GM18858 (cell line): ENCODE measurements at regions not wholly inside any gene's neighbourhood (a gene's known extent, or its start where the extent isn't known, plus 50 kb on each side); places are given as distances from the start of the nearest gene placed in this dataset.
A peak's percentile ranks its signal among the peaks of the same experiment; 100 is the strongest.

Experiments
- ATAC-seq: cut with Tn5 transposase; IDR thresholded peaks from one replicate; pipeline ENCODE4 v1.9.1; 2021; ENCODE audit not compliant: unreplicated experiment

DNA sequence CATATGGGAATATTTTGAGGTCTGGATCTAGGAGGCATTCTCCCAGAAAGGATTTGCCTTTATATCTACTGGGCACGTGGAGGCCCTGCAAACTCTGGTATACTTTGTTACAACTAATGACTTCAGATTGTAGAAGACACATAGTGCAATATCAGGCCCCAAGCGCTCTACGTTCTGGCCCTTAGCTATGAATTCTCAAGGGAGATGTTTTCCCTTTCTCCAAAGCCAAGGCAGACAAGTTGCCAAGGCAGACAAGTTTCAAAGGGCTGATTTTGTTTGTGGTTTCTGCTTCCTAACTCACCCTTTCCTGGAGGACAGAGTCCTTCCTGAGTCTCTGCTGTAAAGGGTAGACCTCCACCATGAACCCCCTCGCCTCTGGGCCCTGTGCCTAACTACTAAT, 99.4 kb upstream of the CTTNBP2 start:
- ATAC-seq: no peak

DNA sequence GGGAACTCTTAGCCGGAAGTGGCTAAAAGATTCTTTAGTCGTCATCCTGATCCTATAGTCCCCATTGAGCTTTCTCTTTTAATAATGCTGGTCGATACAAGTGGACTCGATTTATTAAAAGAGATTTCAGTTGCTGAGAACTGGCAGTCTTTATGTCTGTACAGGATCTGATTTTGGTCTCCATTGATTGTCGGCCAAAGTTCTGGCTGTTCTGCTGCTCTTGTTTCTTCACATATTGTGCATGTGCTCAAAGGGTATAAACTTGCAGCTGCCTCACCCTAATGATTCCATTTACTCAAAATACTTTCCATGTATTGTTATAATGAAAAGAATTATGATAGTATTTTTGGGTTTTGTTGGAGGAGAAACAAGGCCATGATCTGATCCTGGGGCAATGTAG, 100.7 kb upstream of the CTTNBP2 start:
- no peak for ATAC-seq

DNA sequence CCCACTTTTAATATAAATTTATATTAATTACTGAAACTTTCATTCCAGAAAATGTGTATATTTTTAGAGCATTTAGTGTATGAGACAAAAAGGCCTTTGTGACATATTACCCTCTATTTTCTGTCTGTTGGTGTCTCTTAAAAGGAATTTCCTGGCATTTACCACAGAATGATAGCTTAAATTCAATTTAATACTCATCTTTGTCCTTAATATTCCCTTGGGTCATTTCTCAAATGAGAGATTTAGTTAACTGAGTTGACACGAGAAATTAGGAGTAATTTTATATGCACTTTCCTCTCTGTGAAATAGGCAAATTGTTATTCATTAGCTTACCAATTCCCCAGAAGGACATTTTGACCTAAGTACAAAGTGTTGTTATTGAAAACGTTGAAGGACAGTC, 101.7 kb upstream of the CTTNBP2 start:
- no peak for ATAC-seq

DNA sequence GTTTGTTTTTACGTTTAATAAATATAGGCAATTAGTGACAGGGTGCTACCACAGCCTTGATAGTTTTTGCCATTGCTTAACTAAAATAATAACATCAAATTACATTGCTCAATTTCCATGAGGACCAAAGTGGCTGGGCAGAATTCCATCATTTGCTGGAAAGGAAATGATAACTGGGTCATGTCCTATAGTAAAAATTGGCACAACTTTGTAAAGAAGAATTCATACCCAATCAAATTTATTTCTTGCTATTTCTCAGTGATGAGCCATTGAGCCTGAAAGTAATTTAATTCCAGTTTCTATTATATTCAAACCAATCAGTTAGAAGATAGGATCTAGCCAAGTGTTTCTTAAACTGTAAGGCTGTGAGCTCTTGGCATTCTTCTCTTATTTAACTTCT, 102.2 kb upstream of the CTTNBP2 start:
- ATAC-seq: no peak

DNA sequence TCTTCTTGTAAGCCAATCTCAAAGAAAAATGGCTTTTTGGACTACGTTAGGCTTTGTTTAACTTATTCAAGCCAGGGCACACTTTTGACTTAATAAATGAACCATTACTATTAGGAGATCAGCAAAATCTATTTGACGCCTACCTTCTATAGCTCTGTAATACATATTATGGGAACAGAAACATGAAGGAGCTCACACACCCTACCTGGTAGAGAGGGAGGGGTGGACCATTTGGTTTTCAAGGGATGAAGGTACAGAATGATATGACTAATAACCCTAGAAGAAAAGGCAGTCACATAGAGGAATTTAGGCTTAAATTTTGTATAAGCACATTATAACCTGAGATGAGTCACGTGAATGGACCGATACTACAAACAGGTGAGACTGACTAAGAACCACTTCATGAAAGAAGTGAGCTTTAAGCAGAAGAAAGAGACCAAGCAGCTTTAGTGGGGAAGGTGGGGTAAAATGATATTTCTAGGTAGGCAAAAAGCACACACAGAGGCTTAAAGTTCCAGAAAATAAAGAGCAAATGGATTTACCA, 106.8 kb upstream of the CTTNBP2 start:
- no peak for ATAC-seq

DNA sequence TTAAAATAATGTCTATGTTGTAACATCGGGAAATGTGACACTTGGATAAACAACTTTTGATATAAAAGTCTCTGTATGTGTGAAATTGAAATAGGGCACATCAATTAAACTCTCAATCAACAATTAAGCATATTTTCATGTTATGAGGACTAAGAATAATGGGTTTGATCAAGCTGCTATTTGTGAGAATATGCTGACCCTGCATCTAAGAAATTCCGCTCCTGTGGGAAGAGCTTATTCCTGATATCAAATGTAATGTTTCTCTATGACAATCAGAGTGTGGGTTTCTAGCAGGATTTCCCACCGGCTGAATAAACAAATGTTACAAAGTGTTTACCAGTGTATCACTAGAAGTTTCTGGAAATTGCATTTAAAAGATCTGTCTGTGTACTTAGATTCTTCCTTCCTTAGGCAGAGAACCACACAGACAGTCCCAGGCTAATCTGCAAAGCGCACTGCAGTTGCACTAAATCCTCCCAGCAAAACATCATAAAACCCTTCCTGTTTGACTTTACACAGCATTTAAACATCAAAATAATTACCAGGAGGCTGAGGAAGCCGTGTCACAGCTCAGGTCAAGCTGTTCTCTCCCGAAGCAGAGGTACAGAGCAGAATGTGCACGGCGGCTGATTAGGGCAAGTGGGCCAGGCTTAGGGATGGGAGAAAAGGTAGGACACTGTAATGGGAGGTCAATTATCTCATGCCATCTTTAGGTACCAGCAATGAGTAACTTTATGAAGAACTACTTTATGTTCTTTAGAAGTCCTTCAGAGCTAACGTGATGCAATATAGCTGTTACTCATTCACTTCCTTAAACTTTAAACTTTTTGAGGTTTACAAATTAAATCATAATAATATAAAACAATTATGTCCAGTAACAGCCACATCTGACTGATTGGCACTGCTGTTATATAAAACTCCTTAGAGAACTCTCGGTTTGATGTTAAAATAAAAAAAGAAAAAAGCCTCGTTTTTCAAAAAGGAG, 109.1 kb upstream of the CTTNBP2 start:
- no peak for ATAC-seq

DNA sequence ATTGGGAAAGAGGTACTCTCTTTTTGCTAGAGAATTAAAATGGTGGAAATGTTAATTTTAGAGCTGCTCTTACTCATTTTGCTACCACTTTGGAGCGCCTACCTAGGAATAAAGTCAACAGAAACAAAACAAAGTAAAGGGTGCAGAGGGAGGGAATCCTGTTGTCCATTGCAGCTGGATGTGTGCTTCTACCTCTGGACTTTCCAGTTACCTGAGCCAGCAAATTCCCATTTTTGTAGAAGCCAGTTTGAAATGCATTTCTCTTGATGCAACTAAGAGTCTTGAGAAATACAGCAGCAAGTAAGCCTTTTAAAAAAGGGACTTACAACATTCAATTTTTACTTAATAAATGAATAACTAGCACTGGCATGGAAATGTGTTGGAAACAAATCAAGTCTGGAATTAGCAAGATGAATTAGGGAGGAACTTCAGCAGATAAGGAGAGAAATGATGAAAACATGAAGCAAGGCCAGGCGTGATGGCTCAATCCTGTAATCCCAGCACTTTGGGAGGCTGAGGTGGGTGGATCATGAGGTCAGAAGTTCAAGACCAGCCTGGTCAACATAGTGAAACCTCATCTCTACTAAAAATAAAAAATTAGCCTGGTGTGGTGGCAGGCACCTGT, 113.5 kb upstream of the CTTNBP2 start:
- no peak for ATAC-seq

DNA sequence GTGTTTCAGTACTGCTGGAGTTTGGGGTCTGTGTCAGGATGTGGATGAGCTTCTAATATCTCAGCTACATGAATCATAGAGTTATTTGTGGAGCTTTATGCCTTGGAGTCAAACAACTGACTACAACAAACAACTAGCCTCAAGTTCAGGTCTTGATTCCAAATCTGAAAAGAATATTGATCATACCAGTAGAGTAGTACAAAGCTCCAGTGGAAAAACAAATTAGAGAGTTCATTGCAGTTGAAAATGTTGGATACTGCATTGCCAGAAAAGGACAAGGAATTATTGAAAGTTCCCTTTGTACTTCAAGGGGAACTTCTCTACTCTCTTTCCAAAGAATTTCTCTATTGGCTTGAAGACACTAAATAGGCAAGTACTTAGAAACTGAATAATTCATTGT, 117.6 kb upstream of the CTTNBP2 start:
- ATAC-seq: no peak

DNA sequence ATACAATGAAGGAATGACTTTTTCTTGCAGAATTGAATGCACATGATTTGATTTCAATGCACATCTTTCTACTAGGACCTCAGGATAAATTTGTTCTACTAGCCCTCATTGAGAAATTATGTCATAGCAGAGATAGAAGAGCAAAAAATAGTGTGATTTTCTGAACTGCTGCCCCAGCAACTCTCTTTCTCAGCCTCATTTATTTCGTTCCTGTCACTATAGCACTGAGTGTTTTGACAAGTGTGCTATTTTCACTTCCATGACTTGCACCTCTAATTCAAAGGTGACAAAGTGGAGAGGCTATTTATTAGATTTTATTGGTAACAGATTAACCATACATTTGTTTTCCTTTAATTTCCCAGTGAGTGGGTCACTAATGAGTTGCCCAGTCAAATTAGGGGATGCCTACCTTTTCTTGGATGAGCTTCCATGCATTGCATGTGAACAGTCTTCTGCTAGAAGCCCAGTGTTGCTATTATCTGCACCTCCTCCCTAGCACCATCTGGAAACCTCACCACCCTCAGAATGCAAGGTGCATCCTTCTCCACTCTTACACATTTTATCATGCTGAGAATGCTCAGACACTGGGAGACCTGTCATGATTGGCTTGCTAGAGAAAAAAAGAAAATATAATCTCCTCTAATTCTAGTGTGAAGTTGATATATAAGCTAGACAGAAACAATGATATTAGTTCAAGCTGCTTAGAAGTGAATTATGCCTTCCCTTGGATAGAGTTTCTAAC, 119.6 kb upstream of the CTTNBP2 start:
- no peak for ATAC-seq

DNA sequence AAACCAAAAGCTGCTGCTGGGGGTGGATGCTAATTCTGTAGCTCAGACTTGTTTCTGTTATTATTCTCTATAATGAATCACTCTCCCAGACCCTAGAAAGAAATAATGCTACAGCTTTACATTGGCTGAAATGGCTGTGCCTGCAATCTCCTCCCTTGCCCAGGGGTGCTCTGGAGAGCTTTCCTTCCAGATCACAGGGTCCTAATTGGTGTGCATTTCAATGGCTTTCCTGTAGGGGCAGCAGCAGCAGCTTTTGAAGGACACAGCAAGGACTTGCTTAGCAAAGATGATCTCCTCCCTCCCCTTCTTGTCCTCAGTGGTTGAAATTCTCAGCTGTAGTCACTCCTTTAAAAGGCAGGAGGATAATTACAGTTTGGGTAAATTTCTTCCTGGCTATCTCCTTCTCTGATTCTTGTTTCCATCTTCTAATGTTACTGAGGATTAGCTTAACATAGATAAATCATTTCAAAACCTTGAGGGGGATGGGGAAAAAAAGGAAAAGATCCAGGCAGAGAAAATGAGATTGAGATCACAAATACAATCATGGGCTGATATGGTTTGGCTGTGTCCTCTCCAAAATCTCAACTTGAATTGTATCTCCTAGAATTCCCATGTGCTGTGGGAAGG, 120.2 kb upstream of the CTTNBP2 start:
- ATAC-seq: peak; percentile 95

DNA sequence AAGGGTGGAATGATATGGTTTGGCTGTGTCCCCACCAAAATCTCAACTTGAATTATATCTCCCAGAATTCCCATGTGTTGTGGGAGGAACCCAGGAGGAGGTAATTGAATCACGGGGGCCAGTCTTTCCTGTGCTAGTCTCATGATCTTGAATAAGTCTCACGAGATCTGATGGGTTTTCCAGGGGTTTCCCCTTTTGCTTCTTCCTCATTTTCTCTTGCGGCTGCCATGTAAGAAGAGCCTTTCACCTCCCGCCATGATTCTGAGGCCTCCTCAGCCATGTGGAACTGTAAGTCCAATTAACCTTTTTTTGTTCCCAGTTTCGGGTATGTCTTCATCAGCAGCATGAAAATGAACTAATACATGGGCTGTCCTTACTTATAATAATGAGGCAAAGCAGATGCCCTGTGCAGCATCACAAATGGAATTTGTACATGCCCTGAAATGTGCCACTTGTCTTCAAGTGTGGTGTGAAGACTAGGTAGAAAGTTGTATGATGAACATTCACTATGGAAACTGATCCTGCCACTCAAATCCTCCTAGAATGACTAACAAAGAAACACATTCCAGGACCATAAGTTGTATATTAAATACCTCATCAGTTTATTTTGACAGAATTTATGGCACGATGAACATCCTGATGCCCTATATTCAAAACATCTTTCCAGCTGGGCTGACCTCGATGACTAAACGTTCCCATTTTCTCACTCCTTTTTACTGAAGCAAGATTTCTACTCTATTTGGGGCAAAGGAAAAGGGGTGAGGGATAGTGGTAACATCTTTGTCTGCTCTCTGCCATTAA, 122.8 kb upstream of the CTTNBP2 start:
- ATAC-seq: no peak

DNA sequence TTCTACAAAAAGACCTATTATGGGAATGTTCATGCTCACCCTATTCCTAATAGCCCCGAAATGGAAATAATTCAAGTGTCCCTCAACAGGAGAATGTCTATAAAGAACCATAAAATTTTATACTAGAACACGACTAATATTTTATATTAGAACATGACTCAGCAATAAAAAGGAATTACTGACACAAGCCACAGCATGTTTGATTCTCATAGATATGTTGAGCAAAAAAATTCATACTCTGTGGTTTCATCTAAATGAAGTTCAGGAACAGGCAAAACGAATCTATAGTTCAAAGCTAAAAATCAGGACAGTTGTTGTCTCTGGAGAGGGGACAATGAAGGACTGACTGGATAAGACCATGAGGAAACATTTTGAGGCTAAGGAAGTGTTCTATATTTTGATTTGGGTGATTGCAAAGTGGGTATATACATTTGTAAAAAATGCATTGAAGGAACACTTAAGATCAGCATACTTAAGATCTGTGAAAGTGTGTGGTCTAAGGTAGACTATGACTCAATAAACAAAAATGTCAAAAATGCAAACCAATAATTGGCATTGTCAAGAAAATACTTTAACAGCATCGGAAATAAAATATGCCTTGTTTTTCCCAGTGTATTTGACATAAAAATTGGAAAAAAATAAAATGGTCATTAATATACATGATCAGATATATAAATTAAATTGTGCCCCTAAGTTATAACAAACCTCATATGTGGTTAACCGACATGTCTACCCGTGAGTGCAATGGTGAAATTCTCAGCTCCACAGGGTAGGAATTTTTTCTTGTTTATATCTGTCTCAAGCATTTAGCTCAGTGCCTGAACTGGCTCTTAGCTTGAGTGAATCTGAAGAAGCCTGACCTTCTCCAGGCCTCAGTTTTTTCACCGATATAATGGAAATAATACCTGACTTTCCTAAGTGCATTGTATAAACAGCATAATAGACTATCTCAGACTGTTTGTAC, 124.9 kb upstream of the CTTNBP2 start:
- no peak for ATAC-seq

DNA sequence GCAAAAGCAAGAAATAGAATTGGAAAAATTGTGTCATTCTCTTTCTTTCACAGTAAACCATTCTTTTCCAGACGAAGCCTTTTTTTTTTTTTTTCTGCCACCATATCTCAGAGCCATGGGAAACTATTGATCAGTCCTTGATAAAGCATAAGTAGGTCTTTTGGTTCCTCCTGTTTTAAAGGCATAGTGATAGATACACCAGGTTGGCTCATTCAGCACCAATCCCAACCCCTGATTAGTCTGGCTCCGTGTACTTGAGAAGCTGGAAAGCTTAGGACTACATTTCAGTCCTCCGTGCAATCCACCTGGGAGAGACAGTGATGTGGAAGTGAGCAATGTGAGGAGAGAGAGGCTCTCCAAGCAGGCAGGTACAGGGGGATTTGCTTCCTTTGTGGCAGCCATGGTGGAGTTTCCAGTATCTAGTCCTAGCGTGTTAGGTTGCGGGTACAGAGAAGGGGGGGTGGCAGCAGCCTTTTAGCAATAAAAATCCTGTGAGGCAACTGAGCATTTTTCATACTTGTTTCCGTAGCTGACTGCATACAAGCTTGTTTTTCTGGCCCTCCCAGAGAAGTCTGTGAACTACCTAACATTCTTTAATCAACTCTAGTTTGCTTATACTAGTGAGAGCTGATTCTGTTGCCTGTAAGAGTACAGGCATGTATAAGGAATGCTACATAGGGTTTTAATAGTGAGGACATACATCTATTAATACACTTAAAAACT, 127.4 kb upstream of the CTTNBP2 start:
- ATAC-seq: no peak

DNA sequence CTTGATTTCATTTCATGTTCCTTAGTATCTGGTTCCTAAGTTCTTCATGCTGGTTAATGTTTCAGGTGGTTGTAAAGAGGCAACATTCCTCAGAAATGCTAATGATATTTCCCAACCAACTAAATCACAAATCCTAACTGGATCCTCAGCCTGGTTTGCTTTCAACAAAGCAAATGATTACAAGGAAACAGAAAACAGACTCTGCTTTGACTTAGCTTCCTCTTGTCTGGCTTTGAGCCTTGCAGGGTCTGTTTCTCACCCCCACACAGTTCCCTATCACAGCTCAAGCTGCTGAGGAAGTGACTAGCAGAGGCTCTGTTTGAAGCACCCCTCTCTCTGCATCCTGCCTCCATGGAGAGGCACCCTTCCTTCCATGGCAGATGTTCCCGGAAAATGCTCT, 130.2 kb upstream of the CTTNBP2 start:
- ATAC-seq: no peak

DNA sequence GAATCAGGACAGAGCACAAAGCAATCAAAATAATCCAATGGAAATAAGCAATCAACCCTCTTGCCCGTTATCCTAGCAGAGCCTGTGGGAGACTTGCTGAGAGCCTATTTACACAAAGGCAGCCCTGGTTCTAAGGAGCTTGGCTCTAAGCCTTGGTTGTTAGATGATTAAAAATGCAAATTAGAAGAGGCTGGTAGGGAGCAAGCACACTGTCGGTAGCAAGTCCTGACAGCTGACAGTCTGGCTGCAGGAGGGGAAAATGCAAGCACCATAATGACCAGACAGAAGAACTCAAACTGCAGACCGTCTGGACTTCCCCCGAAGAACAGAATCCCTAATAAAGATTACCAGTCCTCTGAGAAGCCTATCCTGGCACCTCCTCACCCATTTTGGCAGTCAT, 131.8 kb upstream of the CTTNBP2 start:
- no peak for ATAC-seq

DNA sequence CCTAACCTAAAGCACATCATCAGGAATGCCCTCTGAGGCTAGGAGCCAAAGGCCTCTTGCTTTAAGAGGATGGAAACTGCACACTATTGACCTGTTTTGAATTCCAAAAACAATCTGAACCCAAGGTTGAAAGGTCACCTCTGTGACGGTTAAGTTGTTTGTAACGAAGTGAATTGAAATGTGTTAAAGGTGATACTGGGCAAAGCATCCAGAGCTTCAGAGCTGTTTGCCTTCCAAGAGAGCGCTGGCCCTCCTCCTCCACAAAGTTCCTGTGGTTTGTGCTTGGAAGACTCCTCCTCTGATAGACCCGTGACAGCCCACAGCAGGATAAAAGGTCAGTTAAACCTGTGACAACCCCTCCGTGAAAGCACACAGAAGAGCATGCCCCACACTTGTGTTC, 133.7 kb upstream of the CTTNBP2 start:
- ATAC-seq: no peak

DNA sequence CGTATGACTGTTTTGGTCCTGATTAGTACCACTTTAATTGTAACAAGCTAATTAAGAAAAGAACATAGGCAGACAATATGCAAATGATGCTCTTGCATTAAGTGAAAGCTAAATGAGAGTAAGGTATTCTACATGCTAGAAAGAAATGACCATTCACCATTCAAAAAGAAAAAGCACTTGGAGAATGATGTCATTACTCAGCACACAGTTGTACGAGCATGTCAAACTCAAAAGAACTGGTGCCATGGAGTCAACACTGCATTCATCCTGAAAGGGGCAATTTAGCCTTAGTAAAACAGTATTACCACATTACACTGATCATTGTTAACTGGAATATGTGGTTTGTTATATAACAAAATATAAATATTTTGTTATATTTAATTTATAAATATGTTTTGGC, 136.2 kb upstream of the CTTNBP2 start:
- ATAC-seq: no peak

DNA sequence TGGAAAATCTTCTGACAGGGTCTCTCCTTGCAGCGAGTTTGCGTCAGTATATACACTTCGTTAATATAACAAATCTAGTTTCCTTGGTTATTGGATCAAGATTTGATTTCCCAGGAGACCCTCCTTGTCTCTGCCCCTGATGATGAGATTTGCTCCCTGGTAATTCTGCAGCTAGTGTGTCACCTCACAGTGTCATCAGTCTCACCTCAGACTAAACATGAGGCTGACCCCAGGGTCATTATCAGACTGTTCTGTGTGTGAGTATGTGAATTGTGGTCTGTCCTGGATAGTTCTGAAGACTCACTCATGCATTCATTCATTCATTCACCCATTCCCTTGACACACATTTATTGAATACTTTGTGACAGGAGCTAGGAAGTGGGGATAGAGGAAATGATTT, 138.4 kb upstream of the CTTNBP2 start:
- no peak for ATAC-seq
